ENCODE measurements at regions not wholly inside any gene's neighbourhood (a gene's known extent, or its start where the extent isn't known, plus 50 kb on each side); places are given as distances from the start of the nearest gene placed in this dataset.
A peak's percentile ranks its signal among the peaks of the same experiment; 100 is the strongest.

GRCh38 chr6:144722154-144722737 is 437.1 kb downstream of the UTRN start:
- Mint-ChIP-seq H3K4me3 (no peak overlapping the region), H3K9me3 (ENCODE audit: low read depth) (peaks cover 2% of the 10 kb centered on the region), H3K4me1 (peaks cover 34% of the 10 kb centered on the region), H3K36me3 (peaks cover 37% of the 10 kb centered on the region), H3K27me3 (no peaks in the 10 kb centered on the region), H3K27ac (no peak overlapping the region)
- DNase-seq (no peak), ATAC-seq (no peak)
- CTCF ChIA-PET = no interaction called here

GRCh38 chr6:144722925-144723324 is 437.8 kb downstream of the UTRN start:
- H3K9me3 Mint-ChIP-seq (ENCODE audit: low read depth) = peaks cover 2% of the 10 kb centered on the region
- H3K36me3 Mint-ChIP-seq = peaks cover 37% of the 10 kb centered on the region
- H3K27ac Mint-ChIP-seq = no peak overlapping the region
- CTCF ChIA-PET = no interaction called here
- ATAC-seq = no peak
- no peaks in the 10 kb centered on the region for H3K27me3 Mint-ChIP-seq
- no peak overlapping the region for H3K4me3 Mint-ChIP-seq
- no peak for DNase-seq
- H3K4me1 Mint-ChIP-seq = peaks cover 35% of the 10 kb centered on the region

GRCh38 chr6:144723431-144723830 is 438.3 kb downstream of the UTRN start:
- Mint-ChIP-seq H3K9me3 (ENCODE audit: low read depth) (peaks cover 2% of the 10 kb centered on the region), H3K27me3 (no peaks in the 10 kb centered on the region), H3K27ac (no peak overlapping the region), H3K36me3 (peaks cover 38% of the 10 kb centered on the region), H3K4me3 (no peak overlapping the region), H3K4me1 (peaks cover 36% of the 10 kb centered on the region)
- CTCF ChIA-PET = no interaction called here
- ATAC-seq (no peak), DNase-seq (no peak)

- CTCF ChIA-PET = no interaction called here
- H3K27ac Mint-ChIP-seq = no peak overlapping the region
- H3K27me3 Mint-ChIP-seq = no peaks in the 10 kb centered on the region
- peaks cover 33% of the 10 kb centered on the region for H3K36me3 Mint-ChIP-seq
- H3K9me3 Mint-ChIP-seq (ENCODE audit: low read depth) = peaks cover 2% of the 10 kb centered on the region
- ATAC-seq (no peak), DNase-seq (no peak)
- H3K4me1 Mint-ChIP-seq = peaks cover 44% of the 10 kb centered on the region
- no peak overlapping the region for H3K4me3 Mint-ChIP-seq
These were observed 439.7 kb downstream of the UTRN start for GRCh38 chr6:144724818-144725217.

- H3K36me3 Mint-ChIP-seq = peaks cover 32% of the 10 kb centered on the region
- CTCF ChIA-PET = interaction anchor here (1.5 kb wide), 1 partner anchor 10 kb away, joined by 3 read pairs; no protein-coding TSS in a partner anchor
- peak overlapping the region; percentile 72 for H3K27ac Mint-ChIP-seq
- ATAC-seq = peak; percentile 88
- H3K27me3 Mint-ChIP-seq = no peaks in the 10 kb centered on the region
- peaks cover 2% of the 10 kb centered on the region for H3K9me3 Mint-ChIP-seq (ENCODE audit: low read depth)
- H3K4me3 Mint-ChIP-seq = peak overlapping the region; percentile 14
- peak; percentile 84 for DNase-seq
- peaks cover 48% of the 10 kb centered on the region for H3K4me1 Mint-ChIP-seq
These were observed 440.8 kb downstream of the UTRN start for GRCh38 chr6:144725736-144726522.

- Mint-ChIP-seq H3K9me3 (ENCODE audit: low read depth) (no peaks in the 10 kb centered on the region), H3K27ac (no peak overlapping the region), H3K4me3 (no peak overlapping the region), H3K36me3 (peaks cover 39% of the 10 kb centered on the region), H3K4me1 (peaks cover 38% of the 10 kb centered on the region), H3K27me3 (no peaks in the 10 kb centered on the region)
- ATAC-seq (no peak), DNase-seq (no peak)
- CTCF ChIA-PET = no interaction called here
These were observed 443.7 kb downstream of the UTRN start for GRCh38 chr6:144728804-144729203.

GRCh38 chr6:144729502-144729901 is 444.4 kb downstream of the UTRN start:
- Mint-ChIP-seq H3K27me3 (no peaks in the 10 kb centered on the region), H3K36me3 (peaks cover 44% of the 10 kb centered on the region), H3K4me1 (peaks cover 38% of the 10 kb centered on the region), H3K27ac (no peak overlapping the region), H3K9me3 (ENCODE audit: low read depth) (no peaks in the 10 kb centered on the region), H3K4me3 (no peak overlapping the region)
- CTCF ChIA-PET = no interaction called here
- no peak for DNase-seq
- ATAC-seq = no peak

GRCh38 chr6:144730088-144730645 is 445.0 kb downstream of the UTRN start:
- no peak overlapping the region for H3K4me3 Mint-ChIP-seq
- CTCF ChIA-PET = no interaction called here
- ATAC-seq = no peak
- DNase-seq = no peak
- peaks cover 38% of the 10 kb centered on the region for H3K36me3 Mint-ChIP-seq
- no peaks in the 10 kb centered on the region for H3K27me3 Mint-ChIP-seq
- no peak overlapping the region for H3K27ac Mint-ChIP-seq
- H3K9me3 Mint-ChIP-seq (ENCODE audit: low read depth) = no peaks in the 10 kb centered on the region
- H3K4me1 Mint-ChIP-seq = peaks cover 36% of the 10 kb centered on the region

GRCh38 chr6:144731229-144731628 is 446.1 kb downstream of the UTRN start:
- ATAC-seq (no peak), DNase-seq (no peak)
- Mint-ChIP-seq H3K9me3 (ENCODE audit: low read depth) (no peaks in the 10 kb centered on the region), H3K4me1 (peaks cover 27% of the 10 kb centered on the region), H3K4me3 (no peak overlapping the region), H3K36me3 (peaks cover 40% of the 10 kb centered on the region), H3K27ac (no peak overlapping the region), H3K27me3 (no peaks in the 10 kb centered on the region)
- CTCF ChIA-PET = no interaction called here

GRCh38 chr6:144736763-144737162 is 451.6 kb downstream of the UTRN start:
- Mint-ChIP-seq H3K36me3 (peaks cover 35% of the 10 kb centered on the region), H3K9me3 (ENCODE audit: low read depth) (no peaks in the 10 kb centered on the region), H3K4me3 (no peak overlapping the region), H3K27me3 (no peaks in the 10 kb centered on the region), H3K27ac (no peak overlapping the region), H3K4me1 (no peaks in the 10 kb centered on the region)
- CTCF ChIA-PET = no interaction called here
- DNase-seq (no peak), ATAC-seq (no peak)

- peaks cover 28% of the 10 kb centered on the region for H3K36me3 Mint-ChIP-seq
- CTCF ChIA-PET = interaction anchor here (0.8 kb wide), 1 partner anchor 23 kb away, joined by 3 read pairs; no protein-coding TSS in a partner anchor
- H3K27ac Mint-ChIP-seq = no peak overlapping the region
- H3K4me3 Mint-ChIP-seq = no peak overlapping the region
- ATAC-seq = no peak
- no peaks in the 10 kb centered on the region for H3K27me3 Mint-ChIP-seq
- H3K4me1 Mint-ChIP-seq = no peaks in the 10 kb centered on the region
- no peaks in the 10 kb centered on the region for H3K9me3 Mint-ChIP-seq (ENCODE audit: low read depth)
- DNase-seq = no peak
These were observed 452.9 kb downstream of the UTRN start for GRCh38 chr6:144737998-144738397.

GRCh38 chr6:144739873-144740272 is 454.7 kb downstream of the UTRN start:
- Mint-ChIP-seq H3K9me3 (ENCODE audit: low read depth) (no peaks in the 10 kb centered on the region), H3K4me1 (no peaks in the 10 kb centered on the region), H3K27me3 (no peaks in the 10 kb centered on the region), H3K27ac (no peak overlapping the region), H3K4me3 (no peak overlapping the region), H3K36me3 (peaks cover 14% of the 10 kb centered on the region)
- ATAC-seq = no peak
- DNase-seq = no peak
- CTCF ChIA-PET = interaction anchor here (1.0 kb wide), 1 partner anchor 17 kb away, joined by 3 read pairs; no protein-coding TSS in a partner anchor

GRCh38 chr6:144741659-144742058 is 456.5 kb downstream of the UTRN start:
- DNase-seq (no peak), ATAC-seq (no peak)
- Mint-ChIP-seq H3K27me3 (no peaks in the 10 kb centered on the region), H3K4me1 (no peaks in the 10 kb centered on the region), H3K36me3 (peaks cover 11% of the 10 kb centered on the region), H3K4me3 (no peak overlapping the region), H3K27ac (no peak overlapping the region), H3K9me3 (ENCODE audit: low read depth) (no peaks in the 10 kb centered on the region)
- CTCF ChIA-PET = no interaction called here

GRCh38 chr6:144742779-144743178 is 457.6 kb downstream of the UTRN start:
- Mint-ChIP-seq H3K27ac (no peak overlapping the region), H3K9me3 (ENCODE audit: low read depth) (no peaks in the 10 kb centered on the region), H3K4me3 (no peak overlapping the region), H3K36me3 (peaks cover 8% of the 10 kb centered on the region), H3K27me3 (no peaks in the 10 kb centered on the region), H3K4me1 (peaks cover 7% of the 10 kb centered on the region)
- CTCF ChIA-PET = no interaction called here
- DNase-seq (no peak), ATAC-seq (no peak)
